HG02938 (cell line): ENCODE measurements at regions not wholly inside any gene's neighbourhood (a gene's known extent, or its start where the extent isn't known, plus 50 kb on each side); places are given as distances from the start of the nearest gene placed in this dataset.
"Not testable (repeated sequence)": the region's sequence is repeated elsewhere in the genome, so short reads cannot be mapped to it uniquely, and the experiment has no call there.

Source experiments
- ATAC-seq: cut with Tn5 transposase; IDR thresholded peaks from one replicate; pipeline ENCODE4 v1.9.1; 2021; ENCODE audit warnings: mild to moderate bottlenecking, moderate library complexity; ENCODE audit not compliant: unreplicated experiment

GRCh38 chr2:236369661-236370062, 105.5 kb upstream of the ASB18 start:
- no peak for ATAC-seq

DNA sequence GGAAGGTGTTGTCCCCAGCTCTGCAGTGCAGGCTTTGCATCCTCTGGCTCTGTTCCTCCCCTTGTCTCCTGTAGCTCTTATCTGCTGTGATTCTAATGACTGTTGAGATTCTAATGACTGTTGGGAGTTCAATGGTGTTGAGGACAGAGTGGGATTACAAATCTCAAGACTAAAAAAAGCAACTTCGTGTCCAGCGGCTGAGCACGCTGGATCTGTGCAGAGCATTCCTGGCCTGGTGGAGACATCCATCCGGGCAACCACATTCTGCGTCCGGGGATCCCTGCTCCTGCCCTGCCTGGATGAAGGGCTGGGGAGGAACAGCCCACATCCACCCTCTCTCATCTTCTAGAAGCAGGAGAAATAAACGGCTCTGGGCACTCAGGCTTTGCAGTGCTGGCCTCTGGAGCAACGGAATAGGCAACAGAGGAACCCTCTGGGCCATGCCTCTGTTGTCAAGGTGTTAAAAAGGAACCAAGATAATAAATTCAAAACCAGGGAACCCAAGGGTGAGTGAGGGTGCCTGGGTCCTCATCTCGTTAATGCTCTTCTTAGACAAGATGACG, 106.7 kb upstream of the ASB18 start:
- no peak for ATAC-seq

DNA sequence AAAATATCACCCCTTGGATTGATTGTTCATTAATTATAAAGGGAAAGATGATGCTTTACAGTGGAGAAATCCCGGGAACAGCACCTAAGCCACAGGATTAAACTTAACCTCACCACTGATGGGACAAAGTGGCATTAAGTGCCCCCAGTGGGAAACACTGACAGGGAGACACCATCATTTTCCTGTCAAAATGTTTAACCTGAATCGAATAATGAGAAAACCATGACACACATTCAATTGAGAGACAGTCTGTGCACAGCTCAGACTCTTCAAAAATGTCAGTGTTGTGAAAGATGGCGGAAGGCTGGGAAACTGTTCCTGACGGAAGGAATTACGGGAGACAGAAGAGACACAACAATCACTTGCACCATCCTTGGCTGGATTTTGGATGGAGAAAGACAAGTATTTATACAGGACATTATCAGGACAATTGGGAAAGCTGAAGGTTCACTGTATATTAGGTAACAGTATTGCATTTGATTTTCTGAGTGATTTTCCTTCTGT, 111.8 kb upstream of the ASB18 start:
- no peak for ATAC-seq

DNA sequence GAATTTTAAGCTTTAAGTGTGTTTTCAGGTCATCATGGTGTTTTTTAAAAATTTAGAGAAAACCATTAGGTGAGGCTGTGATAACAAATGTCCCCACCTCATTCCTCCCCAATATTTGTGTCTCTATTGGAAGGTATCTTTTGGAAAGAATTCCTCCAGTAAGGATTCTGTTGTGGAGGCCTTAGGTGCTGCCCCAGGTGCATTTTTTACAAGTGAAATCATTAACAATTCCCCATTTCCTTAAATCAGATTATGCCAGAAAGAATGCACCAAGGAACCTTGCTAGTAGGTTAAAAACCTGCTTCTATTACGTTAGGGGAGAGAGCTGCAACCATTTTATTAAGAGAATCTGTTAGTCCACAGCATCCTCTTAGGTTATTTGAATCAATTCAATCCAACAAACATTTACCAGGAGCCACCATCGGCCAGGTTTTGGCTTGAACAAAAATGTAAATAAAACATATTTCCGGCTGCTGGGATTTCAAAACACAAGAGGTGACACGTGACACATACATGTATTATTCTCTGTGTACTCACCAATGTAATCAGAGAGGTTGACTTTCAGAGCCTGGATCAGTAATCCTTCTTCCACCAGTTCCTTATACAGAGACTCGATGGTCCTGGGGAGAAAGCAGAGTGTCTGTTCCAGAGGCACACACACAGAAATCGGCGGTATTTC, 112.5 kb upstream of the ASB18 start:
- no peak for ATAC-seq

DNA sequence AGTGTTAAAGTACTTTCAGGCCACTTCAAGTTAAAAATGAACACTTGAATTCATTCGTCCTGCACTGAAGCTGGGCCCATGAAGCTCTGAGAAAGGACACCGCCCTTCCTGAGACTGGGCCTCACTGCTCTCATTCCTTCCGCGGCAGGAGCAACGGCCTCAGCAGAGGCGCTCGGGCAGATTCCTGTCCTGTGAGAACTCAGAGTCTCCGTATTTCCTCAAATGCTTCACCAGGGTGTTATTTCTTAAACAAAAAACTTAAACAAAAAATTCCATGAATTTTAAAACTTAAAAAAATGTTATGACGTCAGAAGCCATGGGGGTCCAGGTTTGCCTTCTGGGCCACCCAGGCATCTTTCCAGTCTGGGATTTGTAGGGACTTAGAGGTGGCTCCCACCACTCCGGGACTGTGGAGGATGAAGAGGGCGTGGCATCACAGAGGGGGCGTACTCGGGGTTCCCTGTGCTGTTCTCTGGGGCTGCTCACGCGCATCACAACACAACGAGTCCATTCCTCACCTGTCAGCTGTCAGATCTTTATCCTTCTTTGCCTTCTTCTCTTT, 115.9 kb upstream of the ASB18 start:
- no peak for ATAC-seq

- not testable (repeated sequence) for ATAC-seq
Observed at GRCh38 chr2:236381253-236381652, 117.0 kb upstream of the ASB18 start.

GRCh38 chr2:236389284-236390216, 125.3 kb upstream of the ASB18 start:
- ATAC-seq: not testable (repeated sequence)

DNA sequence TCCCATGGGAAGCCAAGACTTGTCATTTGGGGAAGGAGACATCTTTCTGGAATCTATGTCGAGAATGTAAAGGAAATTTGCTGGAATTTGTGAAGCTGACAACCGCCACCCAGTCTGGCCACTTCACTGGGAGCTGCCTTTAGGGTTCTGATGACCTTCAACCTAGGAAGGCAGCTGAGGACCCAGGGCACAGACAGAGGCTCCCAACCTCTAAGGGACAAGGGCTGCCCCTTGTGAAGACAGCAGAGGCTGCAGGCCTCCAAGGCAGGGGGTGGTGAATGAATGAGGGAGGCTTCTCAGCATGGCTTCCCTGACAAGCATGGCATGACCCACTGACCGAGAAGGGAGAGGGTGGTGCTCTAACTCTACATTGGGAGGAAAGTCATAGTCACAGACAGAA, 128.9 kb upstream of the ASB18 start:
- no peak for ATAC-seq

GRCh38 chr2:236393581-236393980, 129.4 kb upstream of the ASB18 start:
- ATAC-seq: no peak

GRCh38 chr2:236394571-236394970, 130.4 kb upstream of the ASB18 start:
- no peak for ATAC-seq

DNA sequence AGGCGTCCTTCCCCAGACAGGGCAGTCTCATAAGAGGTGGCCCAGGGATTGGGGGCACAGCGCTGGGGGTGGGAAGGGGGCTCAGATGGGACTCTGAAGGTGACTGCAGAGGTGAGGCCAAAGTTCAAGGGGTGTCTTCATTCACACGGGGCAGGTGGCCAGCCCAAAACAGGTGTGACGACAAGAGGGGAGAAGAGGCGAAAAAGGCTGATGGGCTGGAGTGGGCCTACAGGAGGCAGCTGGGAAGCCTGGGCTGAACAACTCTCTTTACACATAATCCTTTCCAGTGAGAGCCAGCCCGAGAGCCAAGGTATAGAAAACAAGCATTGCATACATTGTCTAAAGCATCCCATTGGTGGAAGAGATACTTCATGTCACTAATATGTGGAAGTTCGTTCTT, 130.9 kb upstream of the ASB18 start:
- no peak for ATAC-seq

- ATAC-seq: no peak
Observed at GRCh38 chr2:236396818-236397350, 132.7 kb upstream of the ASB18 start.

GRCh38 chr2:236397681-236398080, 133.5 kb upstream of the ASB18 start:
- no peak for ATAC-seq

DNA sequence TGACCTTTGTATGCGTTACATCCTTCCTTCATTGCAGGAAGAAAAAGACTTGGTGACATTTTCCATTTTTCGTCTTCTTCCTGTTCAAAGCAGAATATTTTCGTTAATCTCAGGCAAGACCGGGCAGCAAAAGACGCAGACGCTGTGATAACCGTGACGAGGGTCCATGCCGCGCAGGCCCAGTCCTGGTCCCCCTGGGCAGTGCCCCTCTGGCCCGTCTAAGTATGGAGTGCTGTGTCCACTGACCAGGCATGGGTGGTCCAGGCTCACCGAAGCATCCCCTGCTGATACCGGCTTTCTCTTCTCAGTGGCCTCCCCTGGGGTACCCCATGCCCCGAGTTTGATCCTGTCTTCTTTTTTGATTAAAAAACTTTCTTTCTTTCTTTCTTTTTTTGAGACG, 135.2 kb upstream of the ASB18 start:
- no peak for ATAC-seq

DNA sequence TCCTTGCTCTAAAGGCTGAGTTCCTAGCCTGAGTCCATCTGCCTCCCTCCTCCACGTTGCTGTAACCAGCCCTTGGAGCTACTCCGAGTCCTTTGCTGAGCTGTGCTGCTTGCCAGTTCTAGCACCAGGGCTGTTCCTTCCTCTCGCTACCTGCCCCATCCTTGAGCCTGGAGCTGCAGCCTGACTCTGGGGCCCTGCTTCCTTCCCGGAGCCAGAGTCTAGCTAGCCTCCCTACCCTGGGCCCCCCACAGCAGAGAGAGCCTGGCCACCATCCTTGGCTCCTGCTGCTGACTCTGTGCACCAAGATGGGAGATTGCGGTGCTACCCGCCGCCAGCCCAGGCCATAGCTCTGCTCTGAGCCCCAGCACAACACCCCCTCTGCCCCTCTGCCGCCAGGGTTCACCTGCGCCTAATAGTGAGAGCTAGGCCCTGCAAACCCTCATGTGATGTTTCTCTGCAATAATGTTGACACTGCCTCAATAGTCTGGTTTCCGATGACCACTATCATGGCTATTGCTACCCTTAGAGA, 135.9 kb upstream of the ASB18 start:
- no peak for ATAC-seq

- ATAC-seq: no peak
Observed at GRCh38 chr2:236400594-236401360, 136.6 kb upstream of the ASB18 start.

DNA sequence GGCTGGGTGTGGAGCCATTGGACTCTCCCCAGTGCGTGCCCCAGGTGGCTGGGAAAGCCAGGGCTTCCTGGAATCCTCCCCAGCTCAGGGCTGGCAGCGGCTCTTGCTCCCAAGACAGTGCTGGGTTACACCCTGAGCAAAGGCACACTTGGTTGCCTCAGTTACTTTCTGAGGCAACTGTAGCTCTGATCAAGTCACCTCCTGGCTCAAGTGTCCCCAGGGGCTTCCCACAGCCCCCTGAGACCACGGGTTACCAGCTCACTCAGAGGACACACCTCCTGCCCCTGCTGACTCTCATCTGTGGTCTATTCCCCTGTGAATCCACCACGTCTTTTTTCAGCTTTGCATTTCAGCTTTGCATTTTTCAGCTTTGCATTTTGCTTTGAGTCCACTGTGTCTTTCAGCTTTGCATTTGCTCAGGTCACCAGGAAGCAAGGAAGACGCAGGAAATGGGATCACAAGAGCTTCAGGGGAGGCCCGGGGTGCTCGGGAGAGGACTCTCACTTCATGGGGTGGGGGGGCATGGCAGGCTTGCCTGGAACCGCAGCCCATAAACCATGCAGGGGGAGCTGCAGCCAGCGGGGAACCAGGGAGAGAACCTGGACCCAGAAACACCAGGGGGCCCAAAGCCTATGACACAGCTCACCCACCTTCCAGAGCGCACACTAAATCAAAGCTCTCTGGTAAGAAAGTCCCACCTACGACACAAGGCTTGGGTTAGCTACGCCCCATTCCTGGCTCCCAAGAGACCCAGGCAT, 138.0 kb upstream of the ASB18 start:
- ATAC-seq: no peak

GRCh38 chr2:236403125-236403524, 138.9 kb upstream of the ASB18 start:
- ATAC-seq: no peak

DNA sequence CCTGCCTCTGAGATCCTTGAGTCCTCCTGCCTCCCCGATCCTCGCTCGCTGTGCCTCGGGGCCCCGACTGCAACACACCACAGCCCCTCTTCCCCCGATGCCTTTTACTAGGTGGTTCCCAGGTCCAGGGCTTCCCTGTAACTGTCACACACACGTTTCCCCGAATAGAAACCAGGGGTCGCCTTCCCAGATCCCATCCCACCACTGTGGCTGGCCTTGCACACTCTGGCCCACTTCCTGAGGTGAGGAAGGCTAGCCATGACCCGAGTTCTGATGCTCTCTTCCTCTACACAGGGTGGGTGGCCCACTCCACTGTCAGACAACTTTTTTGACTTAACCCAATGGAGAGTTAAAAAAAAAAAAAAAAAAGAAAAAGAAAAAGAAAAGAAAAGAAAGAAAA, 139.6 kb upstream of the ASB18 start:
- ATAC-seq: no peak
